Osteocyte (in vitro differentiated cells): ENCODE measurements at regions not wholly inside any gene's neighbourhood (a gene's known extent, or its start where the extent isn't known, plus 50 kb on each side); places are given as distances from the start of the nearest gene placed in this dataset.

Experiments used
- DNase-seq: peaks from one replicate; pipeline ENCODE4 v3.0.0; 2021; ENCODE audit warnings: mixed read lengths; ENCODE audit not compliant: unreplicated experiment; ENCODE audit errors: extremely low spot score
- H3K27ac Mint-ChIP-seq: one replicate; pipeline ENCODE4 v1.8.0; 2021; ENCODE audit warnings: mild to moderate bottlenecking, mixed read lengths; ENCODE audit not compliant: unreplicated experiment
- H3K27me3 Mint-ChIP-seq: one replicate; pipeline ENCODE4 v1.8.0; 2021; ENCODE audit warnings: mixed read lengths; ENCODE audit not compliant: unreplicated experiment
- H3K36me3 Mint-ChIP-seq: one replicate; pipeline ENCODE4 v1.8.0; 2021; ENCODE audit warnings: mixed read lengths; ENCODE audit not compliant: unreplicated experiment
- H3K4me1 Mint-ChIP-seq: one replicate; pipeline ENCODE4 v1.8.0; 2021; ENCODE audit warnings: mixed read lengths; ENCODE audit not compliant: unreplicated experiment
- H3K4me3 Mint-ChIP-seq: one replicate; pipeline ENCODE4 v1.8.0; 2021; ENCODE audit warnings: mild to moderate bottlenecking, moderate library complexity, mixed read lengths; ENCODE audit not compliant: unreplicated experiment
- H3K9me3 Mint-ChIP-seq: one replicate; pipeline ENCODE4 v1.8.0; 2021; ENCODE audit warnings: mixed read lengths; ENCODE audit not compliant: unreplicated experiment
- CTCF ChIP-seq: fragments of 200-600 bp; sonication (generic); IDR thresholded peaks from 2 replicates; pipeline ENCODE4 v1.5.0; 2021; ENCODE audit warnings: antibody characterized with exemption, mild to moderate bottlenecking, moderate library complexity

GRCh38 chr22:22720201-22720723, 75.8 kb downstream of the GGTLC2 start:
- no peaks in the 10 kb centered on the region for H3K9me3 Mint-ChIP-seq
- no peak for DNase-seq
- TF ChIP-seq CTCF = peak; percentile 43
- H3K36me3 Mint-ChIP-seq = no peaks in the 10 kb centered on the region
- H3K27ac Mint-ChIP-seq = no peak overlapping the region
- H3K27me3 Mint-ChIP-seq = peaks cover 39% of the 10 kb centered on the region
- no peaks in the 10 kb centered on the region for H3K4me1 Mint-ChIP-seq
- no peak overlapping the region for H3K4me3 Mint-ChIP-seq

- Mint-ChIP-seq H3K9me3 (no peaks in the 10 kb centered on the region), H3K27me3 (peaks cover 37% of the 10 kb centered on the region), H3K4me1 (no peaks in the 10 kb centered on the region), H3K4me3 (no peak overlapping the region), H3K36me3 (no peaks in the 10 kb centered on the region), H3K27ac (no peak overlapping the region)
- TF ChIP-seq CTCF = no peak
- no peak for DNase-seq
Observed at GRCh38 chr22:22720724-22721261, 76.4 kb downstream of the GGTLC2 start.

GRCh38 chr22:22721681-22722354, 77.4 kb downstream of the GGTLC2 start:
- no peak overlapping the region for H3K27ac Mint-ChIP-seq
- no peaks in the 10 kb centered on the region for H3K4me1 Mint-ChIP-seq
- H3K27me3 Mint-ChIP-seq = peaks cover 41% of the 10 kb centered on the region
- no peaks in the 10 kb centered on the region for H3K9me3 Mint-ChIP-seq
- TF ChIP-seq CTCF = no peak
- no peak overlapping the region for H3K4me3 Mint-ChIP-seq
- H3K36me3 Mint-ChIP-seq = no peaks in the 10 kb centered on the region
- no peak for DNase-seq

DNA sequence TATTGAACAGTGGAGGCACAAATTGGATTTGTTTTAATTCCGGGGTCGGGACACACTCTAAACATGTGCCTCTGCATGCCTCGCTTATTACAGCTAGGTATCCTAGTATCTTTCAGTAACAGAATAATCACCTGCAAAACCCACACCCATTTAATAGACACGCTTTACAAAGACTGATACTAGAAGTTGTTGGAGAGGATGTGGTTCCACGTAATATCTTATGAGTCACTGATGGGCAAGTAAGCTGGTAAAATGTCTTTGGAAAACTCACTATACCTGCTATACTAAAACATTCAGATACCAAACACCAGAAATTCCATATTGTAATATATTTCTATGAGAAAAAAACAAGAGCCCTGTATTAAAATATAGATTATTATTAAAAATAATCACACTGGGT, 84.0 kb downstream of the GGTLC2 start:
- Mint-ChIP-seq H3K27ac (no peak overlapping the region), H3K4me1 (no peaks in the 10 kb centered on the region), H3K4me3 (no peak overlapping the region), H3K9me3 (no peaks in the 10 kb centered on the region), H3K36me3 (no peaks in the 10 kb centered on the region), H3K27me3 (peaks cover 39% of the 10 kb centered on the region)
- no peak for DNase-seq
- TF ChIP-seq CTCF = no peak

DNA sequence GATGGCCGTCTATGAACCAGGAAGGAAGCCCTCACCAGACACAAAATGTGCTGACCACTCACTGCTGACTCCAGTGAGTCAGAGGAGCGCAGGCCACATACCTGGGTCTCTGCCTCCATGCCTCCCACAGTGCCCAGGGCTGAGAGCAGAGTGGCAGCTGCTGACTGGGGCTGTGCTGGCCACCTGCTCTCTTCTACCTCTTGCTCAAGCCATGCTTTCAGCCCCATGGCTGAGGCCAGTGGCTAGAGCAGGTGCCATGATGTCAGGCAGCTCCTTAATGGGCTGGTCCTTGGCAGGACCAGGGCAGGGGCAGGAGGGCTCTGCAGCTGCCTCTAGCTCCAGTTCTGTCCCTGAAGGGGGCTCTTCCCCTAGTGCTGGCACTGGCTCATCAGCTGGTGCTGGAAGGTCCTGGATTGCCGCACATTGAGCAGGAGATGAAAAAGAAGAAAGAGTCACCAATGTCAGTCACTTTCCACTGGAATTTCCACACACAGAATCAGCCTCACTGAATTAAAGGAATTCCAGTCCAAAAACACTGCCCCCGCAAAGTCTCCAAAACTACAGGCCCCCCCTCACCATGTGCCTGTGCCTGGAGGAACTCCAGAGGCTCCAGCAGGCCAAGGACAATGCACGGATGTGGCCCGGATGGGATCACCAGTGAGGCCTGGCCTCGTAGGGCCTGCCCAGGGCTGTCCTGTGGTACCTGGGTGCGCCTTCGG, 86.4 kb downstream of the GGTLC2 start:
- peaks cover 34% of the 10 kb centered on the region for H3K27me3 Mint-ChIP-seq
- no peak overlapping the region for H3K27ac Mint-ChIP-seq
- no peaks in the 10 kb centered on the region for H3K9me3 Mint-ChIP-seq
- H3K36me3 Mint-ChIP-seq = no peaks in the 10 kb centered on the region
- no peak for TF ChIP-seq CTCF
- H3K4me1 Mint-ChIP-seq = no peaks in the 10 kb centered on the region
- peak; percentile 76 for DNase-seq
- no peak overlapping the region for H3K4me3 Mint-ChIP-seq
